GM12891 (cell line): ENCODE measurements at regions not wholly inside any gene's neighbourhood (a gene's known extent, or its start where the extent isn't known, plus 50 kb on each side); places are given as distances from the start of the nearest gene placed in this dataset.

Experiments used
- DNase-seq: peaks from one replicate; pipeline ENCODE4 v3.0.0; 2011; ENCODE audit warnings: low spot score; ENCODE audit not compliant: insufficient read length
- FAIRE-seq: peaks from 2 replicates; lab custom pipeline; 2011; peaks lifted over from hg19 to GRCh38; lab: Jason Lieb, UNC
- PAX5 ChIP-seq: IDR thresholded peaks from 2 replicates; pipeline ENCODE4 v1.6.1; 2011; ENCODE audit warnings: low read length, moderate library complexity, mild to moderate bottlenecking; ENCODE audit not compliant: insufficient read depth, severe bottlenecking
- POLR2A ChIP-seq: IDR thresholded peaks from 2 replicates; pipeline ENCODE4 v1.6.1; 2011; ENCODE audit warnings: low read depth, low read length, control low read depth
- POLR2AphosphoS5 ChIP-seq: IDR thresholded peaks from 2 replicates; pipeline ENCODE4 v1.6.1; 2011; ENCODE audit warnings: low read depth, low read length, control low read depth
- POU2F2 ChIP-seq: IDR thresholded peaks from 2 replicates; pipeline ENCODE4 v1.6.1; 2011; ENCODE audit warnings: low read depth, mild to moderate bottlenecking, control low read depth, low read length, moderate library complexity
- SPI1 ChIP-seq: IDR thresholded peaks from 2 replicates; pipeline ENCODE4 v1.6.1; 2011; ENCODE audit warnings: low read depth, low read length, control low read depth
- TAF1 ChIP-seq: IDR thresholded peaks from 2 replicates; pipeline ENCODE4 v1.6.1; 2011; ENCODE audit warnings: low read depth, low read length, control low read depth

GRCh38 chr16:6929868-6930267, 402.8 kb upstream of the RBFOX1 start:
- FAIRE-seq (no peak), DNase-seq (no peak)
- TF ChIP-seq POLR2AphosphoS5 (no peak), PAX5 (no peak), POLR2A (no peak)

GRCh38 chr16:6926762-6927161, 405.9 kb upstream of the RBFOX1 start:
- TF ChIP-seq PAX5 = no peak
- TF ChIP-seq POU2F2 = no peak
- no peak for TF ChIP-seq SPI1
- no peak for TF ChIP-seq POLR2A
- TF ChIP-seq TAF1 = no peak
- TF ChIP-seq POLR2AphosphoS5 = no peak
- DNase-seq (no peak), FAIRE-seq (no peak)

- no peak for TF ChIP-seq POLR2A
- TF ChIP-seq TAF1 = no peak
- TF ChIP-seq POU2F2 = no peak
- no peak for TF ChIP-seq SPI1
- no peak for TF ChIP-seq POLR2AphosphoS5
- TF ChIP-seq PAX5 = no peak
- DNase-seq (no peak), FAIRE-seq (no peak)
Measured at GRCh38 chr16:6926341-6926740, 406.3 kb upstream of the RBFOX1 start.

GRCh38 chr16:6918646-6919045, 414.0 kb upstream of the RBFOX1 start:
- no peak for TF ChIP-seq POU2F2
- TF ChIP-seq POLR2A = no peak
- no peak for TF ChIP-seq POLR2AphosphoS5
- no peak for TF ChIP-seq TAF1
- no peak for TF ChIP-seq PAX5
- TF ChIP-seq SPI1 = no peak
- DNase-seq = no peak
- FAIRE-seq = no peak

GRCh38 chr16:6916946-6917345, 415.7 kb upstream of the RBFOX1 start:
- DNase-seq (no peak), FAIRE-seq (no peak)
- TF ChIP-seq POLR2A (no peak), TAF1 (no peak), POU2F2 (no peak), SPI1 (no peak), PAX5 (no peak), POLR2AphosphoS5 (no peak)

GRCh38 chr16:6913566-6913965, 419.1 kb upstream of the RBFOX1 start:
- FAIRE-seq = no peak
- no peak for DNase-seq
- TF ChIP-seq TAF1 = no peak
- no peak for TF ChIP-seq POLR2AphosphoS5
- no peak for TF ChIP-seq POLR2A
- TF ChIP-seq PAX5 = no peak
- TF ChIP-seq POU2F2 = no peak
- no peak for TF ChIP-seq SPI1

- DNase-seq (no peak), FAIRE-seq (no peak)
- TF ChIP-seq PAX5 = no peak
- no peak for TF ChIP-seq POU2F2
- TF ChIP-seq POLR2AphosphoS5 = no peak
- no peak for TF ChIP-seq POLR2A
- TF ChIP-seq SPI1 = no peak
- no peak for TF ChIP-seq TAF1
Measured at GRCh38 chr16:6910301-6910700, 422.3 kb upstream of the RBFOX1 start.

GRCh38 chr16:6905601-6906000, 427.0 kb upstream of the RBFOX1 start:
- DNase-seq (no peak), FAIRE-seq (no peak)
- TF ChIP-seq TAF1 (no peak), POLR2A (no peak), POU2F2 (no peak)

GRCh38 chr16:6903671-6904070, 429.0 kb upstream of the RBFOX1 start:
- DNase-seq = no peak
- no peak for TF ChIP-seq TAF1
- FAIRE-seq = no peak

GRCh38 chr16:6898896-6899295, 433.7 kb upstream of the RBFOX1 start:
- FAIRE-seq (no peak), DNase-seq (no peak)
- no peak for TF ChIP-seq SPI1
- no peak for TF ChIP-seq POLR2A
- TF ChIP-seq TAF1 = no peak
- no peak for TF ChIP-seq POU2F2
